ENCODE measurements at regions not wholly inside any gene's neighbourhood (a gene's known extent, or its start where the extent isn't known, plus 50 kb on each side); places are given as distances from the start of the nearest gene placed in this dataset.

DNA sequence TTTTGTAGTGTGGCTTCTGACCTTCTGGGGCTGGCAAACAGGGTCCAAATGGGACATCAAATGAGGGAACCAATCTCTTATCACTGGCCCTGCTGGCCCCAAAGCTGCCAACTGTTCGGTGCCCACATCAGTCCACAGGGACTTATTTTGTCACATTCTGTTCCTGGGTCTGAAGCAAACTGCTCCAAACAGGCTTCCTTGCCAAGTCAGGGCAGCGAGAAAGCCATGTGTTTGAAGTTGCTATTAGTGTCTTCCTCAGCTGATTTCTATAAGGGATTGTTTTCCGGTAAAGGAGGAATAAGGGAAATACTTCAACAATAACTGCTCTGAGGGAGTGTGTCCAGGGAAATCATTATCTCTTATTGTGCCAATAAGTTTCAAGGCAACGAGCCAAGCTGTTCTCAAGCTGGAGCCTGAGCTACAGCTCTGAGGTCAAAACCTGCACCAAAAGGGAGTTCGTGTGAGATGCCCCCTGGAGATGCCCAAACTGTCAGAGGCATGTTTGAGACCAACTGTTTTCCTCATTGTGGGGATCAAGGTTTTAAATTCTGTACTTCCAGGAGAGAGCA is 381.4 kb upstream of the PROX1 start:
- TF ChIP-seq EZH2 (IDR thresholded peaks at IDR 0.05; ENCODE audit: insufficient read depth, poor library complexity, severe bottlenecking) (no peak), EZH2phosphoT487 (IDR thresholded peaks at IDR 0.05; ENCODE audit: insufficient read depth, low read depth) (no peak)

Measured in GM23248 (cell line).